GM12878 (cell line): ENCODE measurements at regions not wholly inside any gene's neighbourhood (a gene's known extent, or its start where the extent isn't known, plus 50 kb on each side); places are given as distances from the start of the nearest gene placed in this dataset.

Source experiments
- ATAC-seq: fragments of 200-7000 bp; cut with Tn5 transposase; 3 replicates; pipeline ENCODE4 v1.9.1; 2020; ENCODE audit warnings: mild to moderate bottlenecking, moderate library complexity
- BruUV-seq: library from RNA; stranded (reverse); fragments of 400-500 nt; replicated peaks from 2 replicates; lab custom pipeline; 2021; lab: Mats Ljungman, UMichigan
- CTCF ChIA-PET: fragments of 300-600 bp; sonication (Branson Sonifier 250); formaldehyde crosslinking; extraction: SDS; loops from one replicate; lab custom pipeline; 2021; ENCODE audit warnings: inconsistent platforms; lab: Yijun Ruan, JAX
- POLR2A ChIA-PET: fragments of 350-600 bp; formaldehyde crosslinking; extraction: SDS; loops from one replicate; lab custom pipeline; 2021; ENCODE audit warnings: inconsistent platforms; lab: Charles Lee
- RAD21 ChIA-PET: fragments of 300-600 bp; sonication (Branson Sonifier 250); formaldehyde crosslinking; loops from one replicate; lab custom pipeline; 2023; ENCODE audit warnings: antibody characterized with exemption; ENCODE audit not compliant: unreplicated experiment; lab: Charles Lee
- SMC1A ChIA-PET: fragments of 300-600 bp; sonication (Branson Sonifier 250); formaldehyde crosslinking; loops from one replicate; lab custom pipeline; 2023; ENCODE audit not compliant: unreplicated experiment, uncharacterized antibody; lab: Charles Lee
- DNase-seq: peaks from one replicate; pipeline ENCODE4 v3.0.0-alpha.2; 2011; ENCODE audit warnings: low read depth, low spot score
- FAIRE-seq: peaks from 3 replicates; lab custom pipeline; 2011; peaks lifted over from hg19 to GRCh38; lab: Jason Lieb, UNC
- H2AFZ ChIP-seq: 2 replicates; pipeline ENCODE4 v1.6.0; 2011; ENCODE audit warnings: low read depth, low read length, control low read depth; ENCODE audit not compliant: control insufficient read depth
- H3K27ac ChIP-seq: 2 replicates; pipeline ENCODE4 v1.5.1; 2011; ENCODE audit warnings: control low read depth; ENCODE audit not compliant: control insufficient read depth, insufficient read depth
- H3K27me3 ChIP-seq, 2 experiments: replicated peaks in 1 of 2; 2 replicates each; pipeline versions ENCODE4 v1.6.0 to v1.6.1; 2011; ENCODE audit warnings: low read length in 1 of 2; ENCODE audit not compliant: control insufficient read depth in 2 of 2, insufficient read depth in 2 of 2
- H3K36me3 ChIP-seq, 2 experiments: 2 replicates each; pipeline ENCODE4 v1.5.1; 2011; ENCODE audit warnings: low read length in 1 of 2; ENCODE audit not compliant: control insufficient read depth in 2 of 2, insufficient read depth in 2 of 2
- H3K4me1 ChIP-seq: 2 replicates; pipeline ENCODE4 v1.6.1; 2011; ENCODE audit warnings: mild to moderate bottlenecking, low read length, moderate library complexity, mixed read lengths; ENCODE audit not compliant: control insufficient read depth, insufficient read depth
- H3K4me2 ChIP-seq: 2 replicates; pipeline ENCODE4 v1.6.0; 2011; ENCODE audit warnings: control low read depth; ENCODE audit not compliant: control insufficient read depth, insufficient read depth
- H3K4me3 ChIP-seq: fragments of 200-600 bp; sonication (generic); 2 replicates; pipeline ENCODE4 v1.5.1; 2016
- H3K79me2 ChIP-seq: 2 replicates; pipeline ENCODE4 v1.6.0; 2011; ENCODE audit warnings: low read length; ENCODE audit not compliant: control insufficient read depth, insufficient read depth
- H3K9ac ChIP-seq: 2 replicates; pipeline ENCODE4 v1.8.0; 2011; ENCODE audit warnings: low read length, control low read depth, mixed read lengths; ENCODE audit not compliant: control insufficient read depth, insufficient read depth
- H3K9me3 ChIP-seq: replicated peaks from 3 replicates; pipeline ENCODE4 v1.5.1; 2011; ENCODE audit warnings: mild to moderate bottlenecking, low read length; ENCODE audit not compliant: control insufficient read depth, insufficient read depth
- H4K20me1 ChIP-seq: 2 replicates; pipeline ENCODE4 v1.6.0; 2011; ENCODE audit not compliant: control insufficient read depth, insufficient read depth
- KLF5 ChIP-seq: fragments of 450-650 bp; IDR thresholded peaks from 2 replicates; pipeline ENCODE4 v1.6.1; 2014; ENCODE audit warnings: mild to moderate bottlenecking; ENCODE audit not compliant: partially characterized antibody
- NRF1 ChIP-seq: conservative IDR thresholded peaks from 2 replicates; pipeline ENCODE4 v1.6.1; 2011; ENCODE audit warnings: mild to moderate bottlenecking, low read depth, low read length, improper control_type of control experiment
- PRDM15 ChIP-seq: fragments of 450-650 bp; formaldehyde crosslinking; IDR thresholded peaks from 2 replicates; pipeline ENCODE4 v1.4.0; 2020; ENCODE audit warnings: mild to moderate bottlenecking, moderate library complexity
- STAT1 ChIP-seq: fragments of 450-650 bp; conservative IDR thresholded peaks from 2 replicates; pipeline ENCODE4 v1.6.1; 2014; ENCODE audit warnings: antibody characterized with exemption, mild to moderate bottlenecking
- ZSCAN29 ChIP-seq: fragments of 450-650 bp; IDR thresholded peaks from 2 replicates; pipeline ENCODE4 v1.6.1; 2017; ENCODE audit warnings: mild to moderate bottlenecking, moderate library complexity
- WGBS: methylation state at CpG from one replicate; pipeline ENCODE4 v1.1.6; 2016; ENCODE audit warnings: low lambda C conversion rate; ENCODE audit not compliant: insufficient replicate concordance, insufficient coverage; ENCODE audit errors: missing lambda C conversion rate; 5-methylcytosine and 5-hydroxymethylcytosine counted together
- in situ Hi-C: fragments of 300-500 bp; cut with MboI; formaldehyde crosslinking; loops from 9 replicates; pipeline ENCODE4 v1.14.3; 2018; ENCODE audit warnings: mixed read lengths
- intact Hi-C: fragments of 100-400 bp; cut with micrococcal nuclease; formaldehyde crosslinking; loops from one replicate; pipeline ENCODE4 v1.14.2; 2022; ENCODE audit not compliant: unreplicated experiment
- TF ChIP-seq, protein P1 (sequence below): fragments of 450-650 bp; IDR thresholded peaks from 2 replicates; pipeline ENCODE4 v1.6.1; 2017; ENCODE audit warnings: antibody characterized with exemption, mild to moderate bottlenecking, moderate library complexity
- TF ChIP-seq, protein P2 (sequence below): fragments of 450-650 bp; IDR thresholded peaks from 2 replicates; pipeline ENCODE4 v1.6.1; 2017; ENCODE audit warnings: low read depth, mild to moderate bottlenecking, moderate library complexity

DNA sequence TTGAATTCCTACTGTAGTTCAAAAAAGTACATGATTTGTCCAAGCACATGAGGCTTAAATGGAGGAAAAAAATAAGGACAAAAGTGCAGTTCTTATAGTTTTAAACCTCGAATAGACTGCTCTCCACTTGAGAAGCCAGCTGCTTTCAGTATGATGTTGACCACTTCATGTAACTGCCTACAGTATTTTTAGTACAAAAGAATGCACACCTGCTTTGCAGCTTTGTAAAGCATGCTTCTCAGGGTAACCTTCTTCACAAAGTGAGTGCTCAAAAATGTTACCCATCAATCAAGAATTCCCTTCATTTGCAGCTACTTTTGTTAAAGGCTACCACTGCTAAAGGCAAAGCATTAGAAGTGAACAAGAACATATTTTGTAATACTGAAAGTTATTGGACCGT is 83.4 kb upstream of the FAM47B start:
- intact Hi-C loops (no loop called here), in situ Hi-C loops (no loop called here)
- ChIA-PET POLR2A (no interaction called here), SMC1A (no interaction called here), RAD21 (no interaction called here), CTCF (no interaction called here)
- ATAC-seq = no peak
- H4K20me1 ChIP-seq = no peaks in the 10 kb centered on the region
- H3K27ac ChIP-seq = no peak overlapping the region
- no peak overlapping the region for H3K9ac ChIP-seq
- FAIRE-seq = no peak
- no peaks in the 10 kb centered on the region for H3K79me2 ChIP-seq
- WGBS = 0% methylated on average over 2 of the region's 2 CpGs
- no peaks in the 10 kb centered on the region for H3K36me3 ChIP-seq
- H3K4me3 ChIP-seq = no peak overlapping the region
- H3K4me1 ChIP-seq = no peaks in the 10 kb centered on the region
- H3K27me3 ChIP-seq = no peaks in the 10 kb centered on the region
- BruUV-seq = no TSS peak
- DNase-seq = no peak
- H3K9me3 ChIP-seq = no peaks in the 10 kb centered on the region
- H2AFZ ChIP-seq = no peak overlapping the region
- TF ChIP-seq, protein P1, sequence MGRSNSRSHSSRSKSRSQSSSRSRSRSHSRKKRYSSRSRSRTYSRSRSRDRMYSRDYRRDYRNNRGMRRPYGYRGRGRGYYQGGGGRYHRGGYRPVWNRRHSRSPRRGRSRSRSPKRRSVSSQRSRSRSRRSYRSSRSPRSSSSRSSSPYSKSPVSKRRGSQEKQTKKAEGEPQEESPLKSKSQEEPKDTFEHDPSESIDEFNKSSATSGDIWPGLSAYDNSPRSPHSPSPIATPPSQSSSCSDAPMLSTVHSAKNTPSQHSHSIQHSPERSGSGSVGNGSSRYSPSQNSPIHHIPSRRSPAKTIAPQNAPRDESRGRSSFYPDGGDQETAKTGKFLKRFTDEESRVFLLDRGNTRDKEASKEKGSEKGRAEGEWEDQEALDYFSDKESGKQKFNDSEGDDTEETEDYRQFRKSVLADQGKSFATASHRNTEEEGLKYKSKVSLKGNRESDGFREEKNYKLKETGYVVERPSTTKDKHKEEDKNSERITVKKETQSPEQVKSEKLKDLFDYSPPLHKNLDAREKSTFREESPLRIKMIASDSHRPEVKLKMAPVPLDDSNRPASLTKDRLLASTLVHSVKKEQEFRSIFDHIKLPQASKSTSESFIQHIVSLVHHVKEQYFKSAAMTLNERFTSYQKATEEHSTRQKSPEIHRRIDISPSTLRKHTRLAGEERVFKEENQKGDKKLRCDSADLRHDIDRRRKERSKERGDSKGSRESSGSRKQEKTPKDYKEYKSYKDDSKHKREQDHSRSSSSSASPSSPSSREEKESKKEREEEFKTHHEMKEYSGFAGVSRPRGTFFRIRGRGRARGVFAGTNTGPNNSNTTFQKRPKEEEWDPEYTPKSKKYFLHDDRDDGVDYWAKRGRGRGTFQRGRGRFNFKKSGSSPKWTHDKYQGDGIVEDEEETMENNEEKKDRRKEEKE = no peak
- no peak overlapping the region for H3K4me2 ChIP-seq

DNA sequence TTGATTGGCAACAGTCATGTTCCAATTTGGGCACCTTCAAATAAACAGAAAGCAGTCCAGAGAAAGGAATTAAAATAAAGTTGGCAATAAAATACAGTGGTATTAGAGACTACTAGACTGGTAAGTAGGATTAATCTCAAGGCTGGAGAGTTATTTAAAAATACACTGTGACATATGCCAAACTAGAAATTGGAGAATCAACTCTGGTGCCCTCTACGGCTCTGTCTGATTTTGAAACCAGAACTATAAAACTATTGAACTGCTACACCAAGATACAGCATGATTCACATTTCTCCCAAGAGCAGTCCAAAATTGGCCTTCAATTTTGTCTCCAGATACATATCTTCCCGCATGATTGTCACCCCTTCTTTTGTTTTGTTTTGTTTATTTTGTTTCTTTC is 78.7 kb upstream of the FAM47B start:
- no peak overlapping the region for H3K4me2 ChIP-seq
- H3K79me2 ChIP-seq = no peaks in the 10 kb centered on the region
- intact Hi-C loops (no loop called here), in situ Hi-C loops (no loop called here)
- no peak overlapping the region for H3K9ac ChIP-seq
- no peak overlapping the region for H2AFZ ChIP-seq
- CTCF ChIA-PET = interaction anchor here (0.7 kb wide), 1 partner anchor 1153 kb away, joined by 4 read pairs; no protein-coding TSS in a partner anchor
- SMC1A ChIA-PET = no interaction called here
- no TSS peak for BruUV-seq
- RAD21 ChIA-PET = no interaction called here
- no peak overlapping the region for H3K4me3 ChIP-seq
- no peaks in the 10 kb centered on the region for H3K27me3 ChIP-seq
- H3K9me3 ChIP-seq = no peaks in the 10 kb centered on the region
- no peaks in the 10 kb centered on the region for H3K4me1 ChIP-seq
- WGBS = 26% methylated on average over 2 of the region's 2 CpGs
- DNase-seq (no peak), FAIRE-seq (no peak), ATAC-seq (no peak)
- no peaks in the 10 kb centered on the region for H4K20me1 ChIP-seq
- POLR2A ChIA-PET = no interaction called here
- H3K36me3 ChIP-seq = no peaks in the 10 kb centered on the region
- H3K27ac ChIP-seq = no peak overlapping the region
- no peak for TF ChIP-seq PRDM15 (CRISPR knock-in tag)
- no peak for TF ChIP-seq ZSCAN29
- no peak for TF ChIP-seq KLF5
- no peak for TF ChIP-seq STAT1
- TF ChIP-seq, protein P2, sequence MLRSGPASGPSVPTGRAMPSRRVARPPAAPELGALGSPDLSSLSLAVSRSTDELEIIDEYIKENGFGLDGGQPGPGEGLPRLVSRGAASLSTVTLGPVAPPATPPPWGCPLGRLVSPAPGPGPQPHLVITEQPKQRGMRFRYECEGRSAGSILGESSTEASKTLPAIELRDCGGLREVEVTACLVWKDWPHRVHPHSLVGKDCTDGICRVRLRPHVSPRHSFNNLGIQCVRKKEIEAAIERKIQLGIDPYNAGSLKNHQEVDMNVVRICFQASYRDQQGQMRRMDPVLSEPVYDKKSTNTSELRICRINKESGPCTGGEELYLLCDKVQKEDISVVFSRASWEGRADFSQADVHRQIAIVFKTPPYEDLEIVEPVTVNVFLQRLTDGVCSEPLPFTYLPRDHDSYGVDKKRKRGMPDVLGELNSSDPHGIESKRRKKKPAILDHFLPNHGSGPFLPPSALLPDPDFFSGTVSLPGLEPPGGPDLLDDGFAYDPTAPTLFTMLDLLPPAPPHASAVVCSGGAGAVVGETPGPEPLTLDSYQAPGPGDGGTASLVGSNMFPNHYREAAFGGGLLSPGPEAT = no peak
- no peak for TF ChIP-seq NRF1
